SK-N-MC (cell line): ENCODE measurements at regions not wholly inside any gene's neighbourhood (a gene's known extent, or its start where the extent isn't known, plus 50 kb on each side); places are given as distances from the start of the nearest gene placed in this dataset.

Source experiments
- DNase-seq: peaks from one replicate; pipeline ENCODE4 v3.0.0-alpha.2; 2011; ENCODE audit warnings: low read depth, low spot score
- H3K27ac ChIP-seq: fragments of 200-600 bp; sonication (generic); 2 replicates; pipeline ENCODE4 v1.5.1; 2016; ENCODE audit warnings: mixed run types
- H3K36me3 ChIP-seq: fragments of 200-600 bp; sonication (generic); 2 replicates; pipeline ENCODE4 v1.6.1; 2017; ENCODE audit warnings: antibody characterized with exemption, low read length, mixed read lengths; ENCODE audit not compliant: insufficient read depth
- H3K4me3 ChIP-seq: fragments of 200-600 bp; sonication (generic); 2 replicates; pipeline ENCODE4 v1.5.1; 2016
- H3K9ac ChIP-seq: fragments of 200-600 bp; sonication (generic); 2 replicates; pipeline ENCODE4 v1.8.0; 2017; ENCODE audit warnings: mixed run types, mixed read lengths; ENCODE audit not compliant: insufficient read length
- H3K9me3 ChIP-seq: fragments of 200-600 bp; sonication (generic); 2 replicates; pipeline ENCODE4 v1.6.1; 2017; ENCODE audit warnings: low read depth, mild to moderate bottlenecking, antibody characterized with exemption, low read length, moderate library complexity, mixed read lengths
- EZH2 ChIP-seq: fragments of 200-600 bp; sonication (generic); IDR thresholded peaks from one replicate; pipeline ENCODE4 v1.6.1; 2017; ENCODE audit warnings: antibody characterized with exemption
- FOXP2 ChIP-seq: optimal IDR thresholded peaks from 2 replicates; pipeline ENCODE3; 2011; ENCODE audit warnings: mild to moderate bottlenecking, moderate library complexity; ENCODE audit not compliant: insufficient read depth; ENCODE audit errors: extremely low read length, control extremely low read depth
- POLR2AphosphoS5 ChIP-seq: IDR thresholded peaks from 2 replicates; pipeline ENCODE4 v1.6.1; 2012; ENCODE audit warnings: mild to moderate bottlenecking, low read depth, low read length, borderline replicate concordance

- DNase-seq = no peak
- no peak for TF ChIP-seq POLR2AphosphoS5
- TF ChIP-seq EZH2 = no peak
- no peak for TF ChIP-seq FOXP2
- Histone ChIP-seq H3K27ac (no peak overlapping the region), H3K36me3 (no peaks in the 10 kb centered on the region), H3K9ac (no peak overlapping the region), H3K9me3 (no peaks in the 10 kb centered on the region), H3K4me3 (no peak overlapping the region)
These were observed 112.5 kb upstream of the CREB1 start for GRCh38 chr2:207417301-207417718.

GRCh38 chr2:207418419-207418818 lies 111.3 kb upstream of the CREB1 start:
- no peak for DNase-seq
- H3K4me3 ChIP-seq = no peak overlapping the region
- H3K9me3 ChIP-seq = no peaks in the 10 kb centered on the region
- TF ChIP-seq FOXP2 (no peak), POLR2AphosphoS5 (no peak), EZH2 (no peak)
- H3K36me3 ChIP-seq = no peaks in the 10 kb centered on the region
- H3K9ac ChIP-seq = no peak overlapping the region
- H3K27ac ChIP-seq = no peak overlapping the region

GRCh38 chr2:207419331-207419730 lies 110.4 kb upstream of the CREB1 start:
- Histone ChIP-seq H3K9ac (no peak overlapping the region), H3K4me3 (no peak overlapping the region), H3K27ac (no peak overlapping the region), H3K9me3 (no peaks in the 10 kb centered on the region), H3K36me3 (no peaks in the 10 kb centered on the region)
- TF ChIP-seq EZH2 (no peak), POLR2AphosphoS5 (no peak), FOXP2 (no peak)
- DNase-seq = no peak

GRCh38 chr2:207421671-207422070 lies 108.1 kb upstream of the CREB1 start:
- no peak overlapping the region for H3K4me3 ChIP-seq
- H3K36me3 ChIP-seq = no peaks in the 10 kb centered on the region
- no peak for DNase-seq
- TF ChIP-seq FOXP2 (no peak), EZH2 (no peak), POLR2AphosphoS5 (no peak)
- no peak overlapping the region for H3K27ac ChIP-seq
- no peak overlapping the region for H3K9ac ChIP-seq
- no peaks in the 10 kb centered on the region for H3K9me3 ChIP-seq

GRCh38 chr2:207422380-207422779 lies 107.4 kb upstream of the CREB1 start:
- H3K9ac ChIP-seq = no peak overlapping the region
- H3K9me3 ChIP-seq = no peaks in the 10 kb centered on the region
- H3K27ac ChIP-seq = no peak overlapping the region
- no peak for TF ChIP-seq EZH2
- TF ChIP-seq POLR2AphosphoS5 = no peak
- no peak for TF ChIP-seq FOXP2
- H3K36me3 ChIP-seq = no peaks in the 10 kb centered on the region
- no peak overlapping the region for H3K4me3 ChIP-seq
- DNase-seq = no peak

- no peak overlapping the region for H3K27ac ChIP-seq
These were observed 105.9 kb upstream of the CREB1 start for GRCh38 chr2:207423886-207424285.

GRCh38 chr2:207427986-207428385 lies 101.8 kb upstream of the CREB1 start:
- Histone ChIP-seq H3K9me3 (no peaks in the 10 kb centered on the region), H3K36me3 (no peaks in the 10 kb centered on the region), H3K27ac (no peak overlapping the region), H3K4me3 (0 out of 2 replicates have a peak overlapping the region, but pooled peaks have one; percentile 16), H3K9ac (no peak overlapping the region)
- no peak for DNase-seq
- TF ChIP-seq POLR2AphosphoS5 (no peak), FOXP2 (no peak), EZH2 (no peak)

More at GRCh38 chr2:207423886-207424285, 105.9 kb upstream of the CREB1 start:
- Histone ChIP-seq H3K4me3 (no peak overlapping the region), H3K9ac (no peak overlapping the region), H3K9me3 (no peaks in the 10 kb centered on the region), H3K36me3 (no peaks in the 10 kb centered on the region)
- TF ChIP-seq POLR2AphosphoS5 = no peak
- TF ChIP-seq EZH2 = no peak
- no peak for TF ChIP-seq FOXP2
- no peak for DNase-seq

- Histone ChIP-seq H3K27ac (no peak overlapping the region), H3K9ac (no peak overlapping the region), H3K36me3 (no peaks in the 10 kb centered on the region), H3K4me3 (no peak overlapping the region), H3K9me3 (no peaks in the 10 kb centered on the region)
- DNase-seq = no peak
- TF ChIP-seq FOXP2 (no peak), EZH2 (no peak), POLR2AphosphoS5 (no peak)
These were observed 101.2 kb upstream of the CREB1 start for GRCh38 chr2:207428573-207428972.

GRCh38 chr2:207432453-207432852 lies 97.3 kb upstream of the CREB1 start:
- TF ChIP-seq EZH2 (no peak), FOXP2 (no peak), POLR2AphosphoS5 (no peak)
- Histone ChIP-seq H3K27ac (no peak overlapping the region), H3K9me3 (no peaks in the 10 kb centered on the region), H3K4me3 (no peak overlapping the region), H3K36me3 (no peaks in the 10 kb centered on the region), H3K9ac (no peak overlapping the region)
- DNase-seq = no peak
